Natural killer cell (primary cell): ENCODE measurements at regions not wholly inside any gene's neighbourhood (a gene's known extent, or its start where the extent isn't known, plus 50 kb on each side); places are given as distances from the start of the nearest gene placed in this dataset.

ENCODE experiments used
- ATAC-seq, 3 donors: fragments of 150-1000 bp in 2 of 3; fragments of 200-7000 bp in 1 of 3; cut with Tn5 transposase; 1 replicate in 1 of 3; 2 replicates in 2 of 3; pipeline ENCODE4 v1.10.0; 2021; ENCODE audit warnings: mild to moderate bottlenecking in 2 of 3, moderate library complexity in 2 of 3
- DNase-seq, 2 donors: peaks; one replicate each; pipeline versions ENCODE4 v3.0.0 to v3.0.0-alpha.2; 2013 to 2021; ENCODE audit warnings: mixed read lengths in 1 of 2
- H3K27ac ChIP-seq: one replicate; pipeline ENCODE4 v1.5.1; 2013; ENCODE audit warnings: mild to moderate bottlenecking, low read length
- H3K27me3 ChIP-seq: one replicate; pipeline ENCODE4 v1.6.1; 2013; ENCODE audit warnings: low read length; ENCODE audit not compliant: control insufficient read depth, insufficient read depth
- H3K36me3 ChIP-seq: one replicate; pipeline ENCODE4 v1.6.1; 2013; ENCODE audit warnings: low read length; ENCODE audit not compliant: control insufficient read depth, insufficient read depth
- H3K4me1 ChIP-seq: one replicate; pipeline ENCODE4 v1.6.1; 2013; ENCODE audit warnings: low read length; ENCODE audit not compliant: control insufficient read depth, insufficient read depth
- H3K4me3 ChIP-seq: one replicate; pipeline ENCODE4 v1.5.1; 2013; ENCODE audit warnings: low read length
- H3K9me3 ChIP-seq: one replicate; pipeline ENCODE4 v1.6.1; 2013; ENCODE audit warnings: low read length; ENCODE audit not compliant: control insufficient read depth, insufficient read depth
- H3K27ac Mint-ChIP-seq, 2 donors: one replicate each; pipeline ENCODE4 v1.8.0; 2022; ENCODE audit warnings: mild to moderate bottlenecking in 2 of 2, mixed read lengths in 2 of 2, moderate library complexity in 1 of 2
- H3K27me3 Mint-ChIP-seq, 2 donors: one replicate each; pipeline ENCODE4 v1.8.0; 2022; ENCODE audit warnings: low read depth in 2 of 2, mixed read lengths in 2 of 2
- H3K36me3 Mint-ChIP-seq: one replicate; pipeline ENCODE4 v1.8.0; 2022; ENCODE audit warnings: mixed read lengths
- H3K4me1 Mint-ChIP-seq, 2 donors: one replicate each; pipeline ENCODE4 v1.8.0; 2022; ENCODE audit warnings: mixed read lengths in 2 of 2
- H3K4me3 Mint-ChIP-seq: one replicate; pipeline ENCODE4 v1.8.0; 2022; ENCODE audit warnings: mild to moderate bottlenecking, moderate library complexity, mixed read lengths
- H3K9me3 Mint-ChIP-seq, 2 donors: one replicate each; pipeline ENCODE4 v1.8.0; 2022; ENCODE audit warnings: mixed read lengths in 2 of 2
- WGBS: methylation state at CpG from one replicate; pipeline ENCODE4 v1.1.7; 2013; ENCODE audit warnings: missing lambda C conversion rate; ENCODE audit not compliant: insufficient coverage; 5-methylcytosine and 5-hydroxymethylcytosine counted together
- intact Hi-C: fragments of 100-400 bp; cut with micrococcal nuclease; formaldehyde crosslinking; loops from one replicate; pipeline ENCODE4 v1.14.2; 2022
- TF ChIP-seq, protein P1 (sequence below): fragments of 200-600 bp; IDR thresholded peaks from one replicate; pipeline ENCODE4 v1.8.0; 2022; ENCODE audit warnings: antibody characterized with exemption

DNA sequence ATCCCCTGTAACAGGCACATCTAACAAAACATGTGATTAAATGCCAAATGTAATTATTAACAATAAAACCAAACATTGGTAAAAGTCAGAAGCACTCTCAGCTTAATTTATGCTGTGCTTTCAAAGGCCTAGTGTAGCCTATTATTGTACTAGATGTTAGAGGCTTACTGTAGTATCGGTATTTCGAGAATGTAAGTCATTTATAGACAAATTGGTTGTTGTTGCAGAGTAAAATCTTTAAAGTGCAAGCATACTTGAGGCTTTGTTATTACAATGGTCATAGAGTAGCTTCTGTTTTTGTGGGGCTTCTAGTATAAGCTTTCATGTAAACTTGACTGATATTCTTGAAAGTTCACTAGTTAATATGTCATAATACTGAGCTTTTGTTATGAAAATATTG, 965.8 kb downstream of the PLA2G4A start:
- H3K4me3 ChIP-seq: no peak overlapping the region
- H3K9me3 ChIP-seq: peaks cover 5% of the 10 kb centered on the region
- peaks cover 9 to 13% of the 10 kb centered on the region in 2 donors for H3K9me3 Mint-ChIP-seq
- no peaks in the 10 kb centered on the region for H3K4me1 ChIP-seq
- TF ChIP-seq, protein P1, sequence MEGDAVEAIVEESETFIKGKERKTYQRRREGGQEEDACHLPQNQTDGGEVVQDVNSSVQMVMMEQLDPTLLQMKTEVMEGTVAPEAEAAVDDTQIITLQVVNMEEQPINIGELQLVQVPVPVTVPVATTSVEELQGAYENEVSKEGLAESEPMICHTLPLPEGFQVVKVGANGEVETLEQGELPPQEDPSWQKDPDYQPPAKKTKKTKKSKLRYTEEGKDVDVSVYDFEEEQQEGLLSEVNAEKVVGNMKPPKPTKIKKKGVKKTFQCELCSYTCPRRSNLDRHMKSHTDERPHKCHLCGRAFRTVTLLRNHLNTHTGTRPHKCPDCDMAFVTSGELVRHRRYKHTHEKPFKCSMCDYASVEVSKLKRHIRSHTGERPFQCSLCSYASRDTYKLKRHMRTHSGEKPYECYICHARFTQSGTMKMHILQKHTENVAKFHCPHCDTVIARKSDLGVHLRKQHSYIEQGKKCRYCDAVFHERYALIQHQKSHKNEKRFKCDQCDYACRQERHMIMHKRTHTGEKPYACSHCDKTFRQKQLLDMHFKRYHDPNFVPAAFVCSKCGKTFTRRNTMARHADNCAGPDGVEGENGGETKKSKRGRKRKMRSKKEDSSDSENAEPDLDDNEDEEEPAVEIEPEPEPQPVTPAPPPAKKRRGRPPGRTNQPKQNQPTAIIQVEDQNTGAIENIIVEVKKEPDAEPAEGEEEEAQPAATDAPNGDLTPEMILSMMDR: no peak
- H3K36me3 Mint-ChIP-seq: no peaks in the 10 kb centered on the region
- intact Hi-C loops: no loop called here
- H3K27me3 Mint-ChIP-seq: no peaks in the 10 kb centered on the region
- no peak overlapping the region for H3K4me3 Mint-ChIP-seq
- no peaks in the 10 kb centered on the region for H3K36me3 ChIP-seq
- H3K27me3 ChIP-seq: no peaks in the 10 kb centered on the region
- no peak for DNase-seq
- no peaks in the 10 kb centered on the region for H3K4me1 Mint-ChIP-seq
- no peak for ATAC-seq
- H3K27ac Mint-ChIP-seq: no peak overlapping the region
- WGBS: 74% methylated on average over 2 of the region's 2 CpGs
- no peak overlapping the region for H3K27ac ChIP-seq

DNA sequence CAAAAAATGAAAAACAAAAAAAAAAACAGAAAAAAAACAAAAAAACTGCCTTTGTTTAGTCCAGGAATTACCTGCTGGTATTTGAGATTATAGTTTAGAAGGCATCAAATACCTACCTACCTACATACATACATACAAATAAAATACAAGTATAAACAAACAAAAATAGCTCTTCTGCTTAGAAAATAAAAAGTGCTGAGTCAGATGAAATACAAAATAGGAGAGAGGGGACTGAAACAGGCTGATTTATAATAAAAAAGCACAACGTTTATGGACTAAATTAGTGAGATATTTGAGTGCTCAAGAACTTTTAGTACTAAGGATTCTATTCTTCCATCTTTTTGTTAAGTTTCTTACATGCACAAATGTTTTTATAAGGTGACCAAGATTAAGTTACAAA, 980.8 kb downstream of the PLA2G4A start:
- DNase-seq (no peak), ATAC-seq (no peak)
- no peaks in the 10 kb centered on the region for H3K36me3 ChIP-seq
- H3K9me3 ChIP-seq: no peaks in the 10 kb centered on the region
- no peak overlapping the region for H3K27ac Mint-ChIP-seq
- peaks cover 4 to 9% of the 10 kb centered on the region in 2 donors for H3K9me3 Mint-ChIP-seq
- no peaks in the 10 kb centered on the region for H3K36me3 Mint-ChIP-seq
- no peak overlapping the region for H3K4me3 Mint-ChIP-seq
- TF ChIP-seq, protein P1: no peak
- 40% methylated on average over 1 of the region's 1 CpG for WGBS
- no peaks in the 10 kb centered on the region for H3K4me1 ChIP-seq
- no peak overlapping the region for H3K4me3 ChIP-seq
- no peaks in the 10 kb centered on the region for H3K27me3 Mint-ChIP-seq
- no peaks in the 10 kb centered on the region for H3K4me1 Mint-ChIP-seq
- intact Hi-C loops: no loop called here
- no peaks in the 10 kb centered on the region for H3K27me3 ChIP-seq
- no peak overlapping the region for H3K27ac ChIP-seq

DNA sequence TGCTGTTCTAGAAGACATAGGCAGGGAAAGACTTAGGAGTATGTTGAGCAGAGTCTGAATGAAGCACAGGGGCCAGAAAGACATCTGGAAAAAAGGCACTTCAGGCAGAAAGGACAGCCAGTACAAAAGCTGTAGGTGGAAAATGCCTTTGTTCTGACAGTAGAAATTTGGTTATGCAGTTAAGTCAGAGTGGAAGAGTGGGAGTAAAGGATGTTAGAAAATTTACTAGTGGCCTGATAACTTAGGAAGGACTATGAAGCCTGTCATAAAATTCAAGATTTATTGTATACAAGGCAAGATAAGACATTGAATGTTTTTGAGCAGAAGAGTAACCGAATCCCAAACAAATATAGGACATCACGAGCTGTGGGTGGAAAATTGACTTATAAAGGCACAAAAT, 987.9 kb downstream of the PLA2G4A start:
- TF ChIP-seq, protein P1: no peak
- 87% methylated on average over 2 of the region's 2 CpGs for WGBS
- no peak for DNase-seq
- peaks cover 7% of the 10 kb centered on the region for H3K9me3 ChIP-seq
- H3K9me3 Mint-ChIP-seq: peaks cover 14 to 17% of the 10 kb centered on the region in 2 donors
- no peak overlapping the region for H3K27ac Mint-ChIP-seq
- no peak for ATAC-seq
- H3K4me1 Mint-ChIP-seq: no peaks in the 10 kb centered on the region
- H3K4me1 ChIP-seq: no peaks in the 10 kb centered on the region
- no peaks in the 10 kb centered on the region for H3K36me3 Mint-ChIP-seq
- no peak overlapping the region for H3K27ac ChIP-seq
- intact Hi-C loops: no loop called here
- H3K27me3 Mint-ChIP-seq: no peaks in the 10 kb centered on the region
- no peak overlapping the region for H3K4me3 ChIP-seq
- H3K4me3 Mint-ChIP-seq: no peak overlapping the region
- H3K36me3 ChIP-seq: no peaks in the 10 kb centered on the region
- no peaks in the 10 kb centered on the region for H3K27me3 ChIP-seq

DNA sequence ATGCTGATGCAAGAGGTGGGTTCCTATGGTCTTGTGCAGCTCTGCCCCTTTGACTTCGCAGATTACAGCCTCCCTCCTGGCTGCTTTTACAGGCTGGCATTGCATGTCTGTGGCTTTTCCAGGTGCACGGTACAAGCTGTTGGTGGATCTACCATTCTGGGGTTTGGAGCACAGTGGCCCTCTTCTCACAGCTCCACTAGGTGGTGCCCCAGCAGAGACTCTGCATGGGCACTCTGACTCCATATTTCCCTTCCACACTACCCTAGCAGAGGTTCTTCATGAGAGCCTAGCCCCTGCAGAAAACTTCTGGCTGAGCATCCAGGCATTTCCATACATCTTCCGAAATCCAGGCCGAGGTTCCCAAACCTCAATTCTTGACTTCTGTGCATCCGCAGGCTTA, 989.0 kb downstream of the PLA2G4A start:
- H3K4me1 Mint-ChIP-seq: no peaks in the 10 kb centered on the region
- H3K36me3 ChIP-seq: no peaks in the 10 kb centered on the region
- WGBS: 89% methylated on average over 5 of the region's 5 CpGs
- H3K36me3 Mint-ChIP-seq: no peaks in the 10 kb centered on the region
- ATAC-seq (no peak), DNase-seq (no peak)
- H3K4me3 ChIP-seq: no peak overlapping the region
- H3K9me3 ChIP-seq: peaks cover 7% of the 10 kb centered on the region
- H3K27ac ChIP-seq: no peak overlapping the region
- H3K27ac Mint-ChIP-seq: no peak overlapping the region
- intact Hi-C loops: no loop called here
- no peak overlapping the region for H3K4me3 Mint-ChIP-seq
- TF ChIP-seq, protein P1: no peak
- H3K27me3 Mint-ChIP-seq: no peaks in the 10 kb centered on the region
- H3K4me1 ChIP-seq: no peaks in the 10 kb centered on the region
- peaks cover 17% of the 10 kb centered on the region in 2 donors for H3K9me3 Mint-ChIP-seq
- H3K27me3 ChIP-seq: no peaks in the 10 kb centered on the region
